Uterus (tissue), 3 donors: ENCODE measurements at regions not wholly inside any gene's neighbourhood (a gene's known extent, or its start where the extent isn't known, plus 50 kb on each side); places are given as distances from the start of the nearest gene placed in this dataset.

Source experiments
- DNase-seq, 2 donors: peaks; one replicate each; pipeline ENCODE4 v3.0.0-alpha.2; 2019 to 2020
- H3K27ac ChIP-seq, 2 donors: fragments of 200-600 bp; sonication (generic); 1 replicate in 1 of 2; 2 replicates in 1 of 2; pipeline ENCODE4 v1.5.1; 2016 to 2018
- H3K27me3 ChIP-seq, 2 donors: fragments of 200-600 bp; sonication (generic); one replicate each; pipeline ENCODE4 v1.5.1; 2018 to 2019; ENCODE audit warnings: control low read depth in 1 of 2
- H3K36me3 ChIP-seq, 2 donors: fragments of 200-600 bp; sonication (generic); one replicate each; pipeline ENCODE4 v1.5.1; 2019; ENCODE audit warnings: control low read depth in 1 of 2
- H3K4me1 ChIP-seq, 2 donors: fragments of 200-600 bp; sonication (generic); one replicate each; pipeline ENCODE4 v1.5.1; 2018 to 2019; ENCODE audit warnings: control low read depth in 1 of 2
- H3K4me3 ChIP-seq, 2 donors: fragments of 200-600 bp; sonication (generic); 1 replicate in 1 of 2; 2 replicates in 1 of 2; pipeline ENCODE4 v1.5.1; 2018 to 2019; ENCODE audit warnings: mild to moderate bottlenecking in 1 of 2
- H3K9me3 ChIP-seq, 2 donors: fragments of 200-600 bp; sonication (generic); one replicate each; pipeline ENCODE4 v1.5.1; 2019; ENCODE audit warnings: control low read depth in 1 of 2
- CTCF ChIP-seq, 4 experiments: fragments of 200-600 bp in 2 of 4; fragments of 450-650 bp in 2 of 4; sonication (generic) in 2 of 4; IDR thresholded peaks; one replicate each; pipeline ENCODE4 v1.5.1; 2016 to 2019; ENCODE audit warnings: antibody characterized with exemption in 4 of 4, mild to moderate bottlenecking in 2 of 4, moderate library complexity in 1 of 4
- POLR2A ChIP-seq, 2 donors: fragments of 450-650 bp; IDR thresholded peaks; one replicate each; pipeline ENCODE4 v1.6.1; 2016; ENCODE audit warnings: antibody characterized with exemption in 2 of 2, mild to moderate bottlenecking in 1 of 2, moderate library complexity in 1 of 2
- intact Hi-C: fragments of 100-400 bp; cut with DNase I; formaldehyde crosslinking; loops from one replicate; pipeline ENCODE4 v1.15.1; 2023; ENCODE audit warnings: low total_unique reads
- donor health status: DM: yes; HTN: yes; CAD: no.

GRCh38 chr2:22824618-22825017 lies 560.4 kb upstream of the KLHL29 start:
- intact Hi-C loops, result no loop called here
- Histone ChIP-seq H3K4me3 (no peak overlapping the region), H3K36me3 (no peaks in the 10 kb centered on the region), H3K27ac (no peak overlapping the region), H3K9me3 (no peaks in the 10 kb centered on the region), H3K4me1 (no peaks in the 10 kb centered on the region), H3K27me3 (no peaks in the 10 kb centered on the region)
- no peak for TF ChIP-seq CTCF (IDR thresholded peaks at IDR 0.05)
- TF ChIP-seq POLR2A (IDR thresholded peaks at IDR 0.05), result no peak
- no peak for DNase-seq

- Histone ChIP-seq H3K4me1 (no peaks in the 10 kb centered on the region), H3K36me3 (no peaks in the 10 kb centered on the region), H3K27ac (no peak overlapping the region), H3K9me3 (no peaks in the 10 kb centered on the region), H3K4me3 (no peak overlapping the region), H3K27me3 (no peaks in the 10 kb centered on the region)
- TF ChIP-seq POLR2A (IDR thresholded peaks at IDR 0.05) (no peak), CTCF (IDR thresholded peaks at IDR 0.05) (no peak)
- no peak for DNase-seq
- intact Hi-C loops, result no loop called here
Measured at GRCh38 chr2:22826703-22827102, 558.3 kb upstream of the KLHL29 start.

GRCh38 chr2:22829791-22830190 lies 555.2 kb upstream of the KLHL29 start:
- no peak for DNase-seq
- TF ChIP-seq POLR2A (IDR thresholded peaks at IDR 0.05) (no peak), CTCF (IDR thresholded peaks at IDR 0.05) (no peak)
- H3K4me3 ChIP-seq, result no peak overlapping the region

GRCh38 chr2:22832196-22832595 lies 552.8 kb upstream of the KLHL29 start:
- H3K36me3 ChIP-seq, result no peaks in the 10 kb centered on the region
- intact Hi-C loops, result no loop called here
- no peaks in the 10 kb centered on the region for H3K27me3 ChIP-seq
- no peaks in the 10 kb centered on the region for H3K9me3 ChIP-seq
- no peak for DNase-seq
- TF ChIP-seq CTCF (IDR thresholded peaks at IDR 0.05), result no peak
- TF ChIP-seq POLR2A (IDR thresholded peaks at IDR 0.05), result no peak
- H3K4me1 ChIP-seq, result no peaks in the 10 kb centered on the region
- no peak overlapping the region for H3K27ac ChIP-seq
- H3K4me3 ChIP-seq, result no peak overlapping the region

More at GRCh38 chr2:22829791-22830190, 555.2 kb upstream of the KLHL29 start:
- intact Hi-C loops, result no loop called here
- Histone ChIP-seq H3K4me1 (no peaks in the 10 kb centered on the region), H3K27ac (no peak overlapping the region), H3K27me3 (no peaks in the 10 kb centered on the region), H3K36me3 (no peaks in the 10 kb centered on the region), H3K9me3 (no peaks in the 10 kb centered on the region)

GRCh38 chr2:22838461-22838860 lies 546.5 kb upstream of the KLHL29 start:
- H3K9me3 ChIP-seq, result no peaks in the 10 kb centered on the region
- no peaks in the 10 kb centered on the region for H3K27me3 ChIP-seq
- H3K4me3 ChIP-seq, result no peak overlapping the region
- TF ChIP-seq CTCF (IDR thresholded peaks at IDR 0.05), result no peak
- no peak for TF ChIP-seq POLR2A (IDR thresholded peaks at IDR 0.05)
- H3K27ac ChIP-seq, result no peak overlapping the region
- no peak for DNase-seq
- no peaks in the 10 kb centered on the region for H3K4me1 ChIP-seq
- no peaks in the 10 kb centered on the region for H3K36me3 ChIP-seq
- intact Hi-C loops, result no loop called here
